LNCAP (cell line): ENCODE measurements at regions not wholly inside any gene's neighbourhood (a gene's known extent, or its start where the extent isn't known, plus 50 kb on each side); places are given as distances from the start of the nearest gene placed in this dataset.

Experiments used
- TF ChIP-seq, protein P1 (sequence below): fragments of 450-650 bp; IDR thresholded peaks from 2 replicates; pipeline ENCODE4 v1.5.1; 2017; ENCODE audit warnings: mild to moderate bottlenecking

GRCh38 chr1:239263801-239264200 lies 122.6 kb upstream of the CHRM3 start:
- TF ChIP-seq, protein P1, sequence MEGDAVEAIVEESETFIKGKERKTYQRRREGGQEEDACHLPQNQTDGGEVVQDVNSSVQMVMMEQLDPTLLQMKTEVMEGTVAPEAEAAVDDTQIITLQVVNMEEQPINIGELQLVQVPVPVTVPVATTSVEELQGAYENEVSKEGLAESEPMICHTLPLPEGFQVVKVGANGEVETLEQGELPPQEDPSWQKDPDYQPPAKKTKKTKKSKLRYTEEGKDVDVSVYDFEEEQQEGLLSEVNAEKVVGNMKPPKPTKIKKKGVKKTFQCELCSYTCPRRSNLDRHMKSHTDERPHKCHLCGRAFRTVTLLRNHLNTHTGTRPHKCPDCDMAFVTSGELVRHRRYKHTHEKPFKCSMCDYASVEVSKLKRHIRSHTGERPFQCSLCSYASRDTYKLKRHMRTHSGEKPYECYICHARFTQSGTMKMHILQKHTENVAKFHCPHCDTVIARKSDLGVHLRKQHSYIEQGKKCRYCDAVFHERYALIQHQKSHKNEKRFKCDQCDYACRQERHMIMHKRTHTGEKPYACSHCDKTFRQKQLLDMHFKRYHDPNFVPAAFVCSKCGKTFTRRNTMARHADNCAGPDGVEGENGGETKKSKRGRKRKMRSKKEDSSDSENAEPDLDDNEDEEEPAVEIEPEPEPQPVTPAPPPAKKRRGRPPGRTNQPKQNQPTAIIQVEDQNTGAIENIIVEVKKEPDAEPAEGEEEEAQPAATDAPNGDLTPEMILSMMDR, result no peak

DNA sequence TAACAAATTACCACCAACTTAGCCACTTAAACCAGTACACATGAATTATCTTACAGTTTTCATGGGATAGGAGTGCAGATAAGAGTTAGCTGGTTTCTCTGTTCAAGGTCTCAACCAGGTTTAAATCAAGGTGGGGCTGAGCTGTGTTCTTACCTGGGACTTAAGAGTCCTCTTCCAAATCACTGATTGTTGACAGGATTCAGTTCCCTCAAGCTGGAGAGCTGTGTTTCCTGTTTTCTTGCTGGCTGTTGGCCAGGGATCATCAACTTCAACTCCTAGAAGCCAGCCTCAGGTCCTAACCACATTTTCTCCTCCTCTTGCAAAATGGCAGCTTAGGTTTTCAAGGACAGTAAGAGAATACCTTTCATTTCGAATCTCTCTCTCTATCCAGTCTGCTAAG lies 123.8 kb upstream of the CHRM3 start:
- TF ChIP-seq, protein P1, result no peak

DNA sequence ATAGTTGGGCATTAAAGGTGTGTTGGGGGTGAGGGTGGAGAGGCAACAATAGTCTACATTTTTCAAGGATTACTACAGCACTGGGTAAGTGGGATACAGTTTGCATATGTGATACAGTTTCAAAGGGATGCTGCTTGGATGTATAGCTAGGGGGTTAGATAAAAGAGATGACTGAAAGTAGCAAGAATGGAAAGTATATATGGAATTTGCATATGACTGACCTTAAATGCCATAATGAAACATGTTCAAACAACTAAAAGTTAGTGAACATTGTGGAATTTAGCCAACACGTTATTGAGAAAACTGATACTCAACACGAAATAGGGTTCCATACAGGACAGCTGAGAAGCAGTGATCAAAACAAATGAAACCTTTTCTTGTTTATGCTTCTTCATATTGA lies 124.8 kb upstream of the CHRM3 start:
- TF ChIP-seq, protein P1, result no peak

GRCh38 chr1:239260842-239261241 lies 125.5 kb upstream of the CHRM3 start:
- TF ChIP-seq, protein P1, result no peak

- TF ChIP-seq, protein P1, result no peak
Measured at GRCh38 chr1:239255628-239256160, 130.7 kb upstream of the CHRM3 start.

GRCh38 chr1:239254999-239255398 lies 131.4 kb upstream of the CHRM3 start:
- TF ChIP-seq, protein P1, result no peak

DNA sequence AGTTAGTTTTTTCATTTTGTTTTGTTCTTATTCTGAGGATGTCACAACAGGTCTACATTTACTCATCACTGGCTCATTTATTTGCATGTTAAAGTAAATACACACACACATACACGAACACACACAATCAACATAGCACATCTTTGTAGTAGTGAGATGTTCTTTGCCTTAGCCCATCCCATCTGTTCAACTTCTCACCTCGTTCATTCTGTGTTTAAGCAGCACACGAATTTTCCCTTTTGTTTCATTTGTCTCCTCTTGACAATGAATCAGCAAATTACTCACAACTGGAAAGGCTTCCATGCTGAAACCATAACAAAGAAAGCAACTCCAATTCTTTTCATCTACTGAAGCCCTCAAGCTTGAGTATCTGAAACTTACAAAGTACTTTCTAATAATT lies 133.3 kb upstream of the CHRM3 start:
- TF ChIP-seq, protein P1, result no peak
